Stimulated activated CD4-positive, alpha-beta T cell treated with anti-CD3 and anti-CD28 coated beads, Interleukin-1b, Interleukin-23, amount 100 ng/mL, for 24 hours (primary cell): ENCODE measurements at regions not wholly inside any gene's neighbourhood (a gene's known extent, or its start where the extent isn't known, plus 50 kb on each side); places are given as distances from the start of the nearest gene placed in this dataset.
"Not testable (repeated sequence)": the region's sequence is repeated elsewhere in the genome, so short reads cannot be mapped to it uniquely, and the experiment has no call there.

Source experiments
- DNase-seq, 4 experiments: peaks; one replicate each; pipeline ENCODE4 v3.0.0-alpha.2; 2020; ENCODE audit warnings: low read depth in 4 of 4, low spot score in 1 of 4

GRCh38 chr6:43938178-43939105 is 168.4 kb downstream of the VEGFA start:
- DNase-seq = no peak

DNA sequence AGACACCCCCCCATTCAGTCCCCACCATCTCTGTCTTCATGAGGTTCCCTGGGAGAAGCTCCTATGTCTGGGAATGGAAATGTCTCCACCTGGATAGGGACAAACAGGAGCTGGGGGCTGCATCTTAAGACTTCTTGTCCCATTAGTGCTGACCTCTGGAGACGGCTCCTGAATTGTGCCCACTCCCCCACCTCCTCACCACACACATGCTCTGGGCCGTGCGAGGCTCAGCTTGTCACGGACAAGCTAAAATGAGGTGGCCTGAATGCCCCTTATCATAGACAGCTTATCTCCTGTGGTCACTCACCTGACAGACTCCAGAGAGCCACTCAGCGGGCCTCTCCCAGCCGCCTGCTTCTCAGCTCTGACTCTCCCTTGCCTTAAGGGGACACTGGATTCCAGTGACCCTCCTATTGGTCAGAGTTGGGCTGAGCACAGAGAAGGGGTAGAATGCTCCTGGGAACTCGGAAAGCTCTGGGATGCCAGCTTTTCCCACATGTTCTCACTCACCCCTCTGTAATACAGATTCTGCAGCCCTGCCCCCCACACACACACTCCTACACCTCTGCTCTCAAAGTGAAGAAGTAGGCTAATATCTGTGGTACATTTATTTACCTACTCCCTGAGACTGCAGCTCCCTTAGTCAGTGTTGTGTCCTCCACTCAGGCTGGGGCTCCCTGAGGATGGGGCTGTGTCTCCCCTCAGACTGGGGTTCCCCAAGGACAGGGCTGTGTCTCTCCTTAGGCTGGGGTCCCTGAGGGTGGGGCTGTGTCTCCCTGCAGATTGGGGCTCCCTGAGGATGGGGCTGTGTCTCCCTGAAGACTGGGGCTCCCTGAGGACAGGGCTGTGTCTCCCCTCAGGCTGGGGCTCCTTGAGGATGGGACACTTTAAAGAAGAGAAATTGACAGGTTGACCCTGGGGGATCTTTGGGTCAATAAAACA is 167.5 kb downstream of the VEGFA start:
- DNase-seq = no peak

GRCh38 chr6:43936476-43936875 is 166.5 kb downstream of the VEGFA start:
- DNase-seq = no peak

DNA sequence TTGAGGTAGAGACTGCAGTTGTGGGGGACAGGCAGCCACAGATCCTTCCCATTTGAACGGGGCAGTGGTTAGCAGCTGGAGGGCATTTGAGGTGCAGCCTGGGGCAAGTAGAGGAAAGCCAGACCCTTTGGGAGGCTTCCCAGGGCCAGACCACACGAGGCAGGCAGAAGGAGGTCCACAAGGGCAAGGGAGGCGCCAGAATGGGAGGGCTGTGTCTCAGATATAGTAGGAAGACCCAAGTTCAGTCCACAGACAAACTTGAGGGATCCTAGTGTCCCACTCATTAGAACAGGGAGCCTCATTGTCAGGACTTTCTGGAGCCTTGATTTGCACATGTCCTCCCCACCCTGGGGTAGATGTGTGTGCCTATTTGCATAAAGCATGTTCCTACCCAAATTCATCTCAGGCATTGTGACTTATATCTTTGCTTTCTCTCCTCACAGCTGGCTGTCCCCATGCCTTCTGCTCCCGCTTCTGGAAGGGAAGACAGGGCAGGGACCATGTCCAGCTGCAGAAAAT is 166.0 kb downstream of the VEGFA start:
- DNase-seq = no peak

GRCh38 chr6:43934803-43935602 is 165.0 kb downstream of the VEGFA start:
- no peak for DNase-seq

GRCh38 chr6:43934183-43934802 is 164.3 kb downstream of the VEGFA start:
- no peak for DNase-seq

DNA sequence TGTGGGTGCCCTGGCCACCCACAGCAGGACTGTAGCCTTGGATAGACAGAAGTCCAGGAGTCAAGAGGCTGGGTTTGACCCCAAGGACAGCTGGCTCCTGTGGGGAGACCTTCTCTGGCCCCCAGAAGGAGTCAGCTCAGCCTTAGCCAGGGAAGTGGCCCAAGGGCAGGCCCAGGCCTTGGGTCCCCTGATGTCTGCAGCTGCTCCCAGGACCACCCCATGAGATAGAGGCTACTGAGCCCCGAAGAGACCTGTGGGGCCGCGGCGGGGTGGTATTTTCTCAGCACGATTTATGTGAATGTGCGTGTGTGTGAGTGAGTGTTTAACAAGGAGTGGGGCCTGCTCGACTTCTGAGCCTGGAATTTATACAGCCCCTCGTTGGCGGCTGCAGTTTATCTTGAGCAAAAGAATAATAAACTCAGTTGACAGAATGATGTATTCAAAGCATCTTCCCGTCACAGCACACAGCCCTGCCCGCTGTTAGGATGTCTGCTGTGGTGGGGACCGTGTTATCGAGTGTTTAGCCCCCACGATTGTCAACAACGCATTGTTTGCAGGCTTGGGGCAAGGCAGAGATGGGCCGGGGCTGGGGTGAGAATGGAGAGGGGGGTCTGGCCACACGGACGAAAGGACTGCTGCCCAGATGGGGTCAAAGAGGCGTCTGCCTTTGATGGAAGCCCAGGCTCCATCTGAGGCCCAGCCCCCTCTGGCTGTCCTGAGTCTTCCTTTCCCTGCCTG is 163.3 kb downstream of the VEGFA start:
- no peak for DNase-seq

DNA sequence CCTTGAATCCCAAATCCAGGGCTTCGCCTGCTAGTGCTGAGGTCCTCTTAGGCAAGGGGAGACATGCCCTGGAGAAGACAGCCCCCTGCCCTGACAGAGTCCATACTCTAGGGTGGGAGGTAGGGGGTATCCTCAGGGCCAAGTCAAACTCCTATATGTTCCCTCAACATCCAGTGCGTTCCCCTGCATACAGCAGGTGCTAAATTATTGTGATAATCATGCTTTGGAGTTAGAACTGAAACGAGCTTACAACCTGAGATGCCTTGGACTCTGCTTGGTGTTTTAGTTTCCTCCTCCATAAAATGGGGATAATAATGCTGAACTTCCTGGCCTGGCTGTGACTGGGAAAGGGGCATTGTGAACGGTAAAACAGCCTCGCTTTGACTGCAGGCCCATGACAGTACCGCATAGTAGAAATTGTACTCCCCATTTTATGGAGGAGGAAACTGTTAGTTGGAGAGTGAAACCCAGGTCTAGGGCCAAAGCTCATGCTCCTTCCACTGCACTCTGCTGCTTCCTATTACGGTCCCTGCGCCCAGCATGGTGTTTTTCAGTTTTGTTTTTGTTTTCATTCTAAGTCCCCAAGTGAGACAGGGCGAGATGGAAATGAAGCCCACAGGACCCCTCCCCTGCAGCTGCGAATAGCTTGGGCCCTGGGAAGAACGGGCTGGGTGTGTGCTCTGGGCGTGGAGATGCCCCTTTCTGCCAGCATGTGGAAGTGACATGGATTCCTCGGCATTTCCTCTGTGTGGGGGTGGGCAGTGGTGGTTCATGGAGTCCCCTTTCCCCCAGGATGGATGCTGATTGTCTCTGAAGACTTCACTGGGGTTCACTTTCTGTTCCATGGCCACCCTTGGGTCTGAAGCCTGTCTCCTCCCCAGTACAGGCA is 162.5 kb downstream of the VEGFA start:
- no peak for DNase-seq

- DNase-seq = no peak
These were observed 161.2 kb downstream of the VEGFA start for GRCh38 chr6:43931201-43931600.

- DNase-seq = no peak
These were observed 160.6 kb downstream of the VEGFA start for GRCh38 chr6:43930440-43931154.

GRCh38 chr6:43929511-43929910 is 159.5 kb downstream of the VEGFA start:
- no peak for DNase-seq

- DNase-seq = no peak
These were observed 157.7 kb downstream of the VEGFA start for GRCh38 chr6:43927532-43928210.

- DNase-seq = no peak
These were observed 156.9 kb downstream of the VEGFA start for GRCh38 chr6:43926634-43927531.

- DNase-seq = not testable (repeated sequence)
These were observed 155.7 kb downstream of the VEGFA start for GRCh38 chr6:43925636-43926139.

DNA sequence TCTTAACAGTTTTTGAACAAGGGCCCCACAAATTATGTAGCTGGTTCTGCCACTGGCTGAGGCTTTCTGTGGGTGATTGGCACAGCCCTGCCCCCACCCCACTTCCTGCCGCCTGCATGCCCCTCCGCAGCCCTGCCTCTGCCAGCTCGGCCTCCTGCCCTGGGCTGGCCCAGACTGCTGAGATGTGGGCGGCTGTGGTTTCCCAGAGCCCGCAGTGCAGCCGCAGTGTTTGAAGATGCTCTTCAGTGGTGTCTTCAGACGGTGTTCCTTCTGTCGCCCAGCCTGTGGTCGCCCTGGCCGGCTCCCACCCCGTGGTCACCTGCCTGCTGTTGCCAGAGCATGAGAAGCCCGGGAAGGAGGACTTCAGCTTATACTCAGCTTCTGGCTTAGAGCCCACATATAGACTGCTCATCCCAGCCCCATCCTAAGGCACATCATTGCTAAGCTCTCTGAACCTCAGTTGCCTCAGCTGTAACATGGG is 154.3 kb downstream of the VEGFA start:
- DNase-seq = peak in 3 of 4 experiments; percentile 2 to 37 (median 14)
